Neural cell (in vitro differentiated cells): ENCODE measurements at regions not wholly inside any gene's neighbourhood (a gene's known extent, or its start where the extent isn't known, plus 50 kb on each side); places are given as distances from the start of the nearest gene placed in this dataset.

Source experiments
- H2AFZ ChIP-seq: fragments of 200-600, 300-800 bp; sonication (generic), shearing (Covaris generic); 2 replicates; pipeline ENCODE4 v1.6.0; 2014; ENCODE audit warnings: low read depth, mild to moderate bottlenecking, antibody characterized with exemption, low read length, moderate library complexity
- H3F3A ChIP-seq: fragments of 200-600 bp; shearing (Covaris generic); 2 replicates; pipeline ENCODE4 v1.6.1; 2016; ENCODE audit warnings: mild to moderate bottlenecking, moderate library complexity, mixed read lengths, antibody characterized with exemption, low read length; ENCODE audit not compliant: insufficient read depth, poor library complexity, severe bottlenecking
- H3K27ac ChIP-seq: fragments of 200-600, 300-800 bp; sonication (generic), shearing (Covaris generic); 2 replicates; pipeline ENCODE4 v1.5.1; 2014; ENCODE audit warnings: mild to moderate bottlenecking, low read length, moderate library complexity
- H3K27me3 ChIP-seq: fragments of 300-800, 200-600 bp; sonication (generic), shearing (Covaris generic); 2 replicates; pipeline ENCODE4 v1.6.0; 2014; ENCODE audit warnings: mild to moderate bottlenecking, low read depth, low read length, moderate library complexity; ENCODE audit not compliant: insufficient read depth
- H3K36me3 ChIP-seq: fragments of 300-800, 200-600 bp; sonication (generic), shearing (Covaris generic); 2 replicates; pipeline ENCODE4 v1.5.1; 2014; ENCODE audit warnings: mild to moderate bottlenecking, antibody characterized with exemption, low read length, moderate library complexity; ENCODE audit not compliant: insufficient read depth
- H3K4me2 ChIP-seq: fragments of 300-800, 200-600 bp; sonication (generic), shearing (Covaris generic); 2 replicates; pipeline ENCODE4 v1.6.0; 2014; ENCODE audit warnings: mild to moderate bottlenecking, low read length
- H3K4me3 ChIP-seq: fragments of 300-800, 200-600 bp; sonication (generic), shearing (Covaris generic); 2 replicates; pipeline ENCODE4 v1.5.1; 2014; ENCODE audit warnings: mild to moderate bottlenecking, low read length, moderate library complexity
- H3K79me2 ChIP-seq: fragments of 200-600 bp; shearing (Covaris generic); replicated peaks from 2 replicates; pipeline ENCODE4 v1.6.0; 2014; ENCODE audit warnings: mild to moderate bottlenecking, low read length, moderate library complexity; ENCODE audit not compliant: insufficient read depth
- H3K9ac ChIP-seq: fragments of 300-800, 200-600 bp; sonication (generic), shearing (Covaris generic); 2 replicates; pipeline ENCODE4 v1.6.1; 2016; ENCODE audit warnings: mild to moderate bottlenecking, low read length, mixed read lengths
- H3K9me2 ChIP-seq: fragments of 200-600 bp; shearing (Covaris generic); 2 replicates; pipeline ENCODE4 v1.6.1; 2016; ENCODE audit warnings: mild to moderate bottlenecking, low read length, mixed read lengths; ENCODE audit not compliant: insufficient read depth
- H3K9me3 ChIP-seq: fragments of 200-600, 300-800 bp; sonication (generic), shearing (Covaris generic); 2 replicates; pipeline ENCODE4 v1.6.1; 2016; ENCODE audit warnings: mild to moderate bottlenecking, mixed run types, low read length, moderate library complexity, mixed read lengths
- H4K20me1 ChIP-seq: fragments of 200-600 bp; shearing (Covaris generic); 2 replicates; pipeline ENCODE4 v1.6.1; 2016; ENCODE audit warnings: mild to moderate bottlenecking, mixed run types; ENCODE audit not compliant: insufficient read depth
- EP300 ChIP-seq: fragments of 450-650 bp; conservative IDR thresholded peaks from 2 replicates; pipeline ENCODE4 v1.6.1; 2014; ENCODE audit warnings: antibody characterized with exemption, mild to moderate bottlenecking, moderate library complexity; ENCODE audit not compliant: poor library complexity, severe bottlenecking
- EZH2 ChIP-seq: fragments of 200-600, 300-800 bp; shearing (Covaris generic), sonication (generic); IDR thresholded peaks from 2 replicates; pipeline ENCODE4 v1.6.1; 2014; ENCODE audit warnings: antibody characterized with exemption, low read length, borderline replicate concordance, mild to moderate bottlenecking; ENCODE audit not compliant: insufficient read depth, poor library complexity, severe bottlenecking
- MXI1 ChIP-seq: fragments of 450-650 bp; conservative IDR thresholded peaks from 2 replicates; pipeline ENCODE4 v1.6.1; 2014; ENCODE audit warnings: antibody characterized with exemption, mild to moderate bottlenecking; ENCODE audit not compliant: poor library complexity, severe bottlenecking
- POLR2AphosphoS5 ChIP-seq: IDR thresholded peaks from 2 replicates; pipeline ENCODE4 v1.6.1; 2012
- RAD21 ChIP-seq: fragments of 450-650 bp; conservative IDR thresholded peaks from 2 replicates; pipeline ENCODE4 v1.6.1; 2014; ENCODE audit warnings: antibody characterized with exemption, mild to moderate bottlenecking, moderate library complexity
- SMC3 ChIP-seq: fragments of 450-650 bp; conservative IDR thresholded peaks from 2 replicates; pipeline ENCODE4 v1.6.1; 2014; ENCODE audit warnings: antibody characterized with exemption, mild to moderate bottlenecking, moderate library complexity; ENCODE audit not compliant: poor library complexity
- TAF1 ChIP-seq: IDR thresholded peaks from 2 replicates; pipeline ENCODE4 v1.6.1; 2012; ENCODE audit warnings: low read depth
- TF ChIP-seq, protein P1 (sequence below): IDR thresholded peaks from 2 replicates; pipeline ENCODE4 v1.6.1; 2012; ENCODE audit warnings: borderline replicate concordance
- TF ChIP-seq, protein P2 (sequence below): fragments of 450-650 bp; IDR thresholded peaks from 2 replicates; pipeline ENCODE4 v1.5.1; 2014; ENCODE audit warnings: antibody characterized with exemption, mild to moderate bottlenecking, moderate library complexity; ENCODE audit not compliant: poor library complexity, severe bottlenecking

DNA sequence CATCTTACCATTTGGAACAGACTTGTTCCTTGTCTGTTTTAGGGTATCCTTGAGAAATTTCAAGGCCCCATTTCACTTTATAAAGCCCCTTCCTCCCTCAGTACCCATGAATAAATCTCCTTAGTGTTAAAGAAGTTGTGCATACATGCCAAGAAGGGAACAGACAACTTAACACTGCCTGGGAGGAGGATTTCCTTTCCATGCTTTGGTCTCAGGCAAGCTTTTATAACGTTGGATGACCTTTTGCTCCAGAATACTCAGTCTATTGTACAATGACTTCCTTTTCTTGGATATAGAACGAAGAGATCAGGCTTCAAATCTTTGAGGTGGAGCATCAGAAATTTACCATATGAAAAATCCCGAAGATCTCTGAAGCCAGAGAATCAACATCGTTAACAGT lies 551.4 kb downstream of the PRKD1 start:
- H4K20me1 ChIP-seq: no peaks in the 10 kb centered on the region
- no peaks in the 10 kb centered on the region for H3K9me3 ChIP-seq
- H3K9ac ChIP-seq: no peak overlapping the region
- H3F3A ChIP-seq: no peaks in the 10 kb centered on the region
- H3K4me2 ChIP-seq: no peak overlapping the region
- H2AFZ ChIP-seq: no peak overlapping the region
- no peaks in the 10 kb centered on the region for H3K9me2 ChIP-seq
- H3K27me3 ChIP-seq: no peaks in the 10 kb centered on the region
- H3K36me3 ChIP-seq: peaks cover 4% of the 10 kb centered on the region
- H3K79me2 ChIP-seq: no peaks in the 10 kb centered on the region
- H3K4me3 ChIP-seq: no peak overlapping the region
- TF ChIP-seq EZH2 (no peak), SMC3 (no peak), MXI1 (no peak), TAF1 (no peak), RAD21 (no peak)
- TF ChIP-seq, protein P1, sequence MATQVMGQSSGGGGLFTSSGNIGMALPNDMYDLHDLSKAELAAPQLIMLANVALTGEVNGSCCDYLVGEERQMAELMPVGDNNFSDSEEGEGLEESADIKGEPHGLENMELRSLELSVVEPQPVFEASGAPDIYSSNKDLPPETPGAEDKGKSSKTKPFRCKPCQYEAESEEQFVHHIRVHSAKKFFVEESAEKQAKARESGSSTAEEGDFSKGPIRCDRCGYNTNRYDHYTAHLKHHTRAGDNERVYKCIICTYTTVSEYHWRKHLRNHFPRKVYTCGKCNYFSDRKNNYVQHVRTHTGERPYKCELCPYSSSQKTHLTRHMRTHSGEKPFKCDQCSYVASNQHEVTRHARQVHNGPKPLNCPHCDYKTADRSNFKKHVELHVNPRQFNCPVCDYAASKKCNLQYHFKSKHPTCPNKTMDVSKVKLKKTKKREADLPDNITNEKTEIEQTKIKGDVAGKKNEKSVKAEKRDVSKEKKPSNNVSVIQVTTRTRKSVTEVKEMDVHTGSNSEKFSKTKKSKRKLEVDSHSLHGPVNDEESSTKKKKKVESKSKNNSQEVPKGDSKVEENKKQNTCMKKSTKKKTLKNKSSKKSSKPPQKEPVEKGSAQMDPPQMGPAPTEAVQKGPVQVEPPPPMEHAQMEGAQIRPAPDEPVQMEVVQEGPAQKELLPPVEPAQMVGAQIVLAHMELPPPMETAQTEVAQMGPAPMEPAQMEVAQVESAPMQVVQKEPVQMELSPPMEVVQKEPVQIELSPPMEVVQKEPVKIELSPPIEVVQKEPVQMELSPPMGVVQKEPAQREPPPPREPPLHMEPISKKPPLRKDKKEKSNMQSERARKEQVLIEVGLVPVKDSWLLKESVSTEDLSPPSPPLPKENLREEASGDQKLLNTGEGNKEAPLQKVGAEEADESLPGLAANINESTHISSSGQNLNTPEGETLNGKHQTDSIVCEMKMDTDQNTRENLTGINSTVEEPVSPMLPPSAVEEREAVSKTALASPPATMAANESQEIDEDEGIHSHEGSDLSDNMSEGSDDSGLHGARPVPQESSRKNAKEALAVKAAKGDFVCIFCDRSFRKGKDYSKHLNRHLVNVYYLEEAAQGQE: no peak
- TF ChIP-seq, protein P2, sequence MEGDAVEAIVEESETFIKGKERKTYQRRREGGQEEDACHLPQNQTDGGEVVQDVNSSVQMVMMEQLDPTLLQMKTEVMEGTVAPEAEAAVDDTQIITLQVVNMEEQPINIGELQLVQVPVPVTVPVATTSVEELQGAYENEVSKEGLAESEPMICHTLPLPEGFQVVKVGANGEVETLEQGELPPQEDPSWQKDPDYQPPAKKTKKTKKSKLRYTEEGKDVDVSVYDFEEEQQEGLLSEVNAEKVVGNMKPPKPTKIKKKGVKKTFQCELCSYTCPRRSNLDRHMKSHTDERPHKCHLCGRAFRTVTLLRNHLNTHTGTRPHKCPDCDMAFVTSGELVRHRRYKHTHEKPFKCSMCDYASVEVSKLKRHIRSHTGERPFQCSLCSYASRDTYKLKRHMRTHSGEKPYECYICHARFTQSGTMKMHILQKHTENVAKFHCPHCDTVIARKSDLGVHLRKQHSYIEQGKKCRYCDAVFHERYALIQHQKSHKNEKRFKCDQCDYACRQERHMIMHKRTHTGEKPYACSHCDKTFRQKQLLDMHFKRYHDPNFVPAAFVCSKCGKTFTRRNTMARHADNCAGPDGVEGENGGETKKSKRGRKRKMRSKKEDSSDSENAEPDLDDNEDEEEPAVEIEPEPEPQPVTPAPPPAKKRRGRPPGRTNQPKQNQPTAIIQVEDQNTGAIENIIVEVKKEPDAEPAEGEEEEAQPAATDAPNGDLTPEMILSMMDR: no peak
- H3K27ac ChIP-seq: no peak overlapping the region

DNA sequence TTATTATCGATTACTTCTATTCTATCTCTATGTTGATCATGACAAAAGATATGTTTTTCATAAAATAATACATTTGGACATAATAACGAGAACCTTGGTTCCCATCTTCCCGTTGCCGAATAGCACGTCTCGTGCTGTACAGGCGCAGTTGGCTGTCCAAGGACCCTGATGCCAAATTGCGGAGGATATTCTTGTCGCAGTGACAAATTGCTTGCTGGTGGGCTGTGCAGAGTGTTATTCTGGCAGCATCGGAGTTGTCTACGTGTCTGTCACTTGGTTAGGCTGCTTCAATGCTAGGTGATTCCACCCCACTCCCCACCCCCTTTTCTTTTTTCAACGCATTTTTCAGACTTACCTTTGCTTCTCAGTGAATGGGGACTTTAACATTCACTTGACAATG lies 546.8 kb downstream of the PRKD1 start:
- Histone ChIP-seq H3K4me2 (no peak overlapping the region), H3K79me2 (peaks cover 27% of the 10 kb centered on the region), H3K9me3 (no peaks in the 10 kb centered on the region), H4K20me1 (no peaks in the 10 kb centered on the region), H3K27me3 (no peaks in the 10 kb centered on the region), H3K27ac (no peak overlapping the region), H2AFZ (no peak overlapping the region), H3F3A (no peaks in the 10 kb centered on the region), H3K9me2 (no peaks in the 10 kb centered on the region), H3K36me3 (no peaks in the 10 kb centered on the region), H3K4me3 (no peak overlapping the region), H3K9ac (no peak overlapping the region)
- TF ChIP-seq, protein P2: no peak
- TF ChIP-seq EZH2 (no peak), SMC3 (no peak), EP300 (no peak), RAD21 (no peak), TAF1 (no peak), MXI1 (no peak), POLR2AphosphoS5 (no peak)
- TF ChIP-seq, protein P1: no peak
